ENCODE measurements at regions not wholly inside any gene's neighbourhood (a gene's known extent, or its start where the extent isn't known, plus 50 kb on each side); places are given as distances from the start of the nearest gene placed in this dataset.

DNA sequence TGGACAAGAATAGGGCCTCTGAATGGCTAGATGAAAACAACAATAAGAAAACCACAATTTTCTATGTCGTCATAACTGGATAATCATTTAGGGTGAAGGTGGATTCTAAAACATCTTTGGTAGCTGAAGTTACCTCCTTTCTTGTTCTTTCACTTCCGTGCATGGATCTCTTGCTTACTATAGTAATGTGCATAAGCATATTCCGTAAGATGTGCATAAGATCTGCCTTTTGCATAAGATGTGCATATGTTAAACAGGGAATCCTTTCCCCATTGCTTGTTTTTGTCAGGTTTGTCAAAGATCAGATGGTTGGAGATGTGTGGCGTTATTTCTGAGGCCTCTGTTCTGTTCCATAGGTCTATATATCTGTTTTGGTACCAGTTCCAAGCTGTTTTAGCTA lies 353.6 kb downstream of the MTX2 start:
- DNase-seq = no peak

DNA sequence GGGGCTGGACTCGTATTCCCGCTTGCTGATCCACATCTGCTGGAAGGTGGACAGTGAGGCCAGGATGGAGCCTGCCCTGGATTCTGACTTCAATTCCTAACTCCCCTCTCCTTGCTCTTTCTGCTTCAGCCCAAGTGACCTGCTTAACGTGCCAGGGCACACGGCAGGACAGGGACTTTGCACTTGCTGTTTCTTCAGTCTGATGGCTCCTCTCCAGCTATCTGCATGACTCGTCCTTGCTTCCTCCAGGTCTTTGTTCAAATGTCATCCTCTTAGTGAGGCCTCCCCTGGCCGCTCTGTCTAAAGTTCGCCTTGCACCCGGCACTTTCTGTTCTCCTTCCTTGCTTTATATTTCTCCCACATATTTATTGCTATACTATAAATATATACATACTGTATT lies 357.6 kb downstream of the MTX2 start:
- no peak for DNase-seq

DNA sequence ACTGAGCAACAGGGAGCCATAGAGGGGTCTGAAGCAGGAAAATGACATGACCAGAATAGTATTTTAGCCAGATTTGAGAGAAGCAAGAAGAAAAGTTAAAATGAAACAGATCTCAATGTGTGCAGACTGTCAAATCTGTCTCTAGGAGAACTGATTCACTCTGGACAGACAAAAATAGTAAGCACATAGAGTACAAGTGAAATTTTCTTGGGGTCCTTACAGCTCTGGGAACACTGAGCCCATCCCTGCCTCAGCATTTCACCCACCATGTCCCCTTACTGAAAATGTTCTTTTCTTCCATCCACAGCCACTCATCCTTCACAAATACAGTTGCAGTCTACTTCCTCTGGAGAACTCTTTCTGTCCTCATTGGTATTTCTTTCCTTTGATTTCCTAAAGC lies 359.2 kb downstream of the MTX2 start:
- DNase-seq = no peak

DNA sequence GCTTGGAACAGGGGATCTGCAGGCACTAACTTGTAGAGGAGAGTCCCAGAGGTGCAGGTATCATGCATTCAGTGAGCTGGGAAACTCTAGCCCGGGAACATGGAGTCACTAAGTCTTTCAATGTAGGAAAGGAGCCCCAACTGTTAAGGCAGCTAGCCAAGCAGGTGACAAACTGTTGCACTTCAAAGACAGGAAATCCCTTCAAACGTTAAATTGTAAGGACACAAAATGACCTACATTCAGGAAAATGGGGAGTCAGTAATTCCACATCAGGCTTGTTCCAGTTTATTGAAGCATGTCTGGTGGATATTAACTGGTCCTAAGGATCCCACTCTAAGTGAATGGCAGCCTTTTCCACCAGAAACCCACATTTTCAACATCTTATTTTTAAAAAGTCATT lies 364.5 kb downstream of the MTX2 start:
- DNase-seq = no peak

DNA sequence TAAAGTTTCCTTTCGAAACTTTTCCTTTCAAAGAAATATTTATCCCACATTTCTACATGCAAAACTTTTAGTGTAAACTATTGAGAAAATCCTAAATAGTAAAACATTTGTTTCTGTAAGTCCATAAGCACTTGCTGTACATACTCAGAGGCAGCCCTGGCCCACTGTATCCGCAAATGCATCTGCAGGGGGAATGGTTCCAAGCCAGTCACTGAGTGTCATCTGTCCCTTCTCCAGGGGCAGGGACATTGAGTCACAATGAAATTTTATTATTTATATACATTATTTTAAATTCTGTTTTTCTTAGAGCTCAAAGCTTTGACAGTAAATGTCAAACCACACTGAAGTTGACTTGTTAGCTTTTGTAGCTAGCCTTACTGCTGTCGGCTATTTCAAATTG lies 367.2 kb downstream of the MTX2 start:
- DNase-seq = no peak

DNA sequence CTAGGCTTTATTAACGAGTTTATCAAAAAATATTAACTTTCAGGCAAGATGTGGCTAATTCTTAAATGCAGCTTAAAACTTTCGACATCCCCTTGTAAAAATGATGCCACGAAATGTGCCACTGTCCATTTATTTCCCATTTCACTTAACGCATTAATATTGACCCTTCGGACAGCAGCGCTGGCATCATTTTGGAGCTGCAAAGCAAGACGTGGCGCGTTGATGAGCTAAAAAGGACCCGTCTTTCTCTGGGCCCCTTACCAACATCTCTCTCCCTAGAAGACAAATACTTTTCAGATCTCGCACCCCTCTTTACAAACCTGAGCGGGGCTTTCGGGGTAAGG lies 367.9 kb downstream of the MTX2 start:
- peak; percentile 28 for DNase-seq

DNA sequence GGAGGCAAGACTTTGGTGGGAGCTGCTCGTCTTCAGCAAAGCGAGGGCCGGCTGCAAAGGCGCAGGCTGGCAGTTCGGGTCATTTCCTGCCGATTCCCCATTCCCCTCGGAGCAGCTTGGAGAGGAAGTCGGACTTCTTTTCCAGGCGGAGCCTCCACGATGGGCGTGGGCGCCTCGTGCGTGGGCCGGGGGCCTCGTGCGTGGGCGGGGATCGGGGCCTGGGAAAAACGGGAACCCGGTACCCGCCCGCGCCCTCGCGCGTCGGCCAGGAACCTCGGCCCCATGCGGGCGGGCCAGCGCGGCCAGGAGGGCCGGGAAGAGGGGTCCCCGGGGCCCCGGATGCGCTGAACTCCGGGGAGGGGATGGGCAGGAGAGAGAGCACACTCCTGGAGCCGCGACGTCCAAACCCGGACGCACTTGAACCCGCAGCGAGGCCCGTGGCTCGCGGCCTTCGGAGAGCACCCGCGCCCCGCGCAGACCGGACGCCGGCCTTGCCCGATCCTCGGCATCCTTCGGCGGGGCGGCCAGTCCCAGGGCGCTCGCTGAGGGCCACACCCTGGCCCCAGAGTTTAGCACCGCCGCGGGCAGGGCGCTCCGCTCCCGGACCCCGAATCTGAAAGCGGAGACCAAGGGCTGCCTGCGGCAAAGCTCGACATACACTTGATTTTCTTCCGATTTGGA lies 368.4 kb downstream of the MTX2 start:
- DNase-seq = peak; percentile 28

DNA sequence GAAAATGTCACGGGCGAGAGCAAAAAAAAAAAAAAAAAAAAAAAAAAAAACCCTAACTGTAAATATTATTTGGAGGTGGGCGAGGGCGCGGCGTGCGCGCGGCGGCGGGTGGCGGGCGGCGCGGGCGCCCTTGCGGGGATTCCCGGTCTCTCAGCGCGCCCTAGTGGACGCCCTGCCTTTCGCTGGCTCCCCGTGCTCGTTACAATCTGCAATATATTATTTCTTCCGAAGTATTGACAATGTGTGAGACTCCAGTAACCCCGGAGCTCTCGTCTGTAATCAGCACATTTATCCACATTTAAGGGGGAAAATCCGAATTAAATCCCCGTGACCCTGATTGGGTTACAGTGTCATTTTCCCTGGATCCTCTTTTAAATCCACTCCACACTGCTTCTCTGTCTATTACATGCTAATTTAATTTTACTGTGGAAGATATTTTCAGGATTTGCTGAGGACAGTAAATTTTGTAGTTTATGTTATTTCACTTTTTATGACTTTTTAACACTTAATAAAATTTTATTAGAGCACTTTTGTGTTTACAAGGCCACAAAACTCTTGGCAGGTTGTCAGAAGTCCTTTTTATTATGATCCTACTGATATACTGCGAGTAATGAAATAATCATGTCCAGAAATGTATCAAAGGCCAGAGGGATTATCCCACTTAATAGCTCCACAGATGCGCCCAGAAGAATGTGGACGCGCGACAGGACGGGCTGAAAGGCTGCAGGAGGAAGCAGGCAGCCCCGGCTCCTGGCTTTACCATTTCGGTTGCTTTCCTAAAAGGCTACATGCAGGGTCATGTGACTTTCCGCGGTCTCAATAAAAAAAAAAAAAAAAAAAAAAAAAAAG lies 369.1 kb downstream of the MTX2 start:
- peak; percentile 37 for DNase-seq

DNA sequence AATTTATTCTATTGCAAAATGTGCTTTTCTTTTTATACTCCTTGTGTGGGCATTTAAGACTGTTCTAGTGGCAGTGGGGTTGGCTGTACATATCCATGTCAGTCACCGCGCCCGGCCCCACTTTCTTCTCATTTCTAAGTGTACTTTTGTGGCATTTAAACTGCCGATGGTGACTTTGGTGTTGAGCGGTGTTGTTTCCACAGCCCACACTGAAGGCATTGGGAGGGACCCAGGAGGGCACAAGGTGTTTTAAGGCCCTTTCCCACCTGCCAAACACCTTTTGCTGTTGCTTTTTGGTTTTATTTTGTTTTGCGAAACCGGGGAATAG lies 369.7 kb downstream of the MTX2 start:
- DNase-seq = no peak

DNA sequence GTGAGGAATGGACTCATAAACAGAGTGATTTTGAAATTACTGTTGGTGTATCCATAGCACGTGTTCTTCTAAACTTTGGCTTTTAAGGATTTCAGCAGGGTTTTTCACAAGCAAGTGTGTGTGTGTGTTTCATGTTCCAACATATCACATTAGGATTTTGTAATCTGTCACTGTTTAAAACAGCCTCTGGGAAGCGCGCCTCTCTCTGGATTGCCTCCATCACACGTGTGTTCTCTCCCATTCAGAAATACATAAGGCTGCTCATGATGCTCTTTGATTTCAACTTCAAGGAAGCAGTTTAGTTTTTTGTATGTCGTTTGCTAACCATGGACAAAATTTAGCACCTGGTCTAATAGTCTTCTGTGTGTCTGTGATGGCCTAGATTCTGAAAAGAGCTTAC lies 370.4 kb downstream of the MTX2 start:
- DNase-seq = no peak

DNA sequence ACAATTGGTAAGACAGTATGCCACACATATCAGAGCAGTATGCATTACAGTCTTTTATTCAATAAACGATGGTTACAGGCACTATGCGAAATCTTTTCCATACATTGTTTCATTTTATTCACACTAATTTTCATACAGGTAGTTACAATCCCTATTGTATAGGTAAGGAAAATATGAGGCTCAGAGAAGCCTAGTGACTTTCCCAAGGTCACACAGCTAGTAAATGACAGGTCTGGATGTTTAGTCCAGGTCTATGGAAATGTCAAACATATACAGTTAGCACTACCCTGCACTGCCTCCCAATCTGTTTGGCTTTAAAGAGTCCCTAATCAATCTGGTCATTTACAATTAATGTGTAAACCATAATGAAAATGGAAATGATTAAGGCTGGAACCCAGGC lies 372.2 kb downstream of the MTX2 start:
- no peak for DNase-seq

DNA sequence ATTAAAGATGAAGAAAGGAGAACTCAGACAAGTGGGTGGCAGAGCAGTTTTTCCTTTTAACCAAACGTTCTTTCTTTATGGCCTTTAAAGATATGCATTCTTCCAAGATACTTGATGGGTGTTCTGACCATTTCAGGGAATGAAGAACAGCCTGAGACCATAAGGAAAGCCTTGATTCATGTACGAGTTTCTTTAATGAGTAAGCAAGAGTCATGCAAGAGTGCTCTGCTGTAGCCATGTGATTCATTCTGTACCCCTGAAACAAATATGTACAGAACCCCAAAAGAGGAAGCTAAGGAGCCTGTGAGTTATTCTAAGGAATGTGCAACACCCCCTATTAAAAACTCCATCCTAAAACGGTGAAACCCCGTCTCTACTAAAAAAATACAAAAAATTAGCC lies 372.8 kb downstream of the MTX2 start:
- no peak for DNase-seq

DNA sequence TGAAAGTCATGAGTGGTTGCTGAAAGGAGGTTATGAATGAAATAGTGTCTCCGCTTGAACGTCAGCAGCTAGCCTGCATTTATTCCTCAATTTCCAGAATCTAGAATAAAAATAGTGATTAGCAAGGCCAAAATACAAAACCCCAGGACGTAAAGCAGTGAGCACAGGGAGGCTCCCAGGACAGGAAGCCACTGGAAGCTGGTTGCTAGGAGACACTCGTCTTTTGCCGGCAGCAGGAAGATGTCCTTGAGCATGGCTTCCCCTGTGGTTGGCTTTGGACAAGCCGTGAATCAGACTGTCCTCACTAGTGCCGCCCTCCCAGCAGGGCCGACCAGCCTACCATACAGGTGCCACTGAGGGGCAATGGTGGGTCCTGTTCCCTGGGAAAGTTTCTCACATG lies 374.4 kb downstream of the MTX2 start:
- peak; percentile 15 for DNase-seq

DNA sequence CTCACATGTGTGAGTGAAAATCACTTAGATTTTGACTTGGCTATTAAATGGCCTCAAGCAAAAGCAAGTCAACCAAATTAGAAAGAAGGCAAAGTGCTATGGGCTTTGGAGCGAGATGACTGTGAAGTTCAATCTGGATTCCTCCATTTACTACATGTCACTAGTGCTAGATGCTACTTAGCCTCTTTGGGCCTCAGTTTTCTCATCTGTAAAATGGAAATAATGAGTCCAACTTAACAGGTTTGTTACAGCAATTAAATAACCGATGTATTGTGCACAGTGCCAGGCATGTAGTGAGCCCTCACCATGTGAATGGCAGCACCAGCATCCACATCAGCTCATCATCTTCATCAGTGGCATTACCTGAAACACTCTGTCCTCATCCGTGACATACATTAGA lies 376.3 kb downstream of the MTX2 start:
- DNase-seq = no peak

DNA sequence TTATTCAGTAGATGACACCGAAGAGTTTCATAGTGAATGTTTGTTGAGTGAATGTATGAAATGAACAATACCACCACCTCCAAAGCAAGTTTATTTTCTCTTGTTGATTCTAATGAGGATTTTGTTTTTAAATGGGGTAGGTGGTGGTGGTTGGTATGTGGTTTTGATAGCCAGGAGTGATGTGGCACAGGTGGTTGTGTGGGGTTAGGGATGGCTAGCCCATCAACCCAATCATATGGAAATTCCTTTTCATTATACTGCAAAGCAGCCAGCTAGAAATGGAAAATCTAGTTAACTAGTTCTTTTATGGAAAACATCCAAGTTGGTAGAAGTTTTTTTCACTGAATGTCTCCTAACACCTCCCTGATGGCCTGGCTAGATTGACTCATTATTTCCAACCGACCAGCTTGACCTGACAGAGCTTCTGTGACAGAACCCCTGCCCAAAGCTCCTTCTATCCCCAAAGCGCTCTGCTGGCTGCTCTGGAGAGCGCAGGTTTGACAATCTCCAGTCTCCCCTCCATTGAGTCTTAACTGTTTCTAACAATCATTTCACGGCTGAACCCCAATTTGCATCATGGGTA lies 376.9 kb downstream of the MTX2 start:
- no peak for DNase-seq

DNA sequence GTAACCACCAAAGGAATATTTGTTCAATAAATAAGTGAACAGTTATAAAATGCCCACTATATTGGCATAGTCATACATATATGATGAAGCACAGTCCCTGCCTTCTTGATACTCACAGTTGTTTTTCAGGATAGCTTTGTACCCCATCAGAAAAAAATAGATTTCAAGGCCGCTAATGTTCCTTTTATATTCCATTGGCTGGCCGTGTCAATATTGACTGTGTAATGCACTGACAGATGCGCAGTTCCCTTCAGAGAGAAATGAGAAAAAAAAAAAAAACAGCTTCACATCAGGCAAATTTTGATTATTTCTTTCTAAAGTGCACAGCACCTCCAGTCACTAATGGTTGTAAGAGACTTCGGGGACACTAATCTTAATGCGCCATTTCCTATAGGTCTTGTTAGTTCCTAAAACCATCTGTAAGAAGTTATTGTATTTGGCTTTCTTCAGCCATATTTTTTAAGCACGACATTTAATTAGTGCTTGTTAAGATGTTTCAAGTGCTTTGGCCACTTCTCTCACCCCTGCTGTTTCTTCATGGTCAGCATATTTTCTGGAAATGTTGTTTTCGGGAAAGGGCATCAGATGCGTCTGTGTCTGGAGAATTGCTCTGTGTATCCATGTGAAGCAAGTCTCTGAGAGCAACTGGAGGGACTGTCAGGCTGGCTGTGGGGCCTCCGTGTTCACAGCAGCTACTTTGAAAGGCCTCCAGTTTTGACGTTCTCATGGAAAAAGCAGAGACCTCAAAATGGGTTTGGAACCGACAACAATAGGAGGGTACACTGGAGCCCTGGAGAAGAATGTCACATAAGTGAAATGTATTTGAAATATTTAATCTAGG lies 378.3 kb downstream of the MTX2 start:
- DNase-seq = peak; percentile 61

DNA sequence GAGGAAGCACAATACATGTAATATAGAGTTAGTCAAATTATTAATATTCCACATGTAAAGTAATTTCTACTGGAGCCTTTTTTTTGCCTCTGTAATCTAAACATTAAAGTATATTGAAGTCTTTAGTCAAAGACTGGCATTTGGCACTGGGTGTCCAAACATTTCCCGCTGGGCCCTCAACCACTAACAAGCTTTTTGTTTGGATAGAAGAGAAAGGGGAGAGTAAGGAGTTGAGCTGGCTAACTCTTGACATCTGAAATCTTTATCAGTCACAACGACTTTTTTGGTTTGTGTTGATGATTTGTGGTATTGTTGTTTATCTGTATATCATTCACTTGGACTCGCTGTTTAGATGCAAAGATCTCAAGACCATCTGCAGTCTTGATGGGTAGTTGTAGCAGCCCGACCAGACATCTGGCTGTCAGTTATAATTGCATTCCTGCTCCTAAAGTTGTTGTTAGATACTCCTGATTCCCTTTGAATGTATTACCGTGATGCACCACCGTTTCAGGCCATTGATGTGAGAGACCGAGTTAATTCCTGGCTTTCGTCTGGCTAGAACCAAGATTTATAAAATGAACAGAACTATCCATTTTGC lies 379.6 kb downstream of the MTX2 start:
- no peak for DNase-seq

DNA sequence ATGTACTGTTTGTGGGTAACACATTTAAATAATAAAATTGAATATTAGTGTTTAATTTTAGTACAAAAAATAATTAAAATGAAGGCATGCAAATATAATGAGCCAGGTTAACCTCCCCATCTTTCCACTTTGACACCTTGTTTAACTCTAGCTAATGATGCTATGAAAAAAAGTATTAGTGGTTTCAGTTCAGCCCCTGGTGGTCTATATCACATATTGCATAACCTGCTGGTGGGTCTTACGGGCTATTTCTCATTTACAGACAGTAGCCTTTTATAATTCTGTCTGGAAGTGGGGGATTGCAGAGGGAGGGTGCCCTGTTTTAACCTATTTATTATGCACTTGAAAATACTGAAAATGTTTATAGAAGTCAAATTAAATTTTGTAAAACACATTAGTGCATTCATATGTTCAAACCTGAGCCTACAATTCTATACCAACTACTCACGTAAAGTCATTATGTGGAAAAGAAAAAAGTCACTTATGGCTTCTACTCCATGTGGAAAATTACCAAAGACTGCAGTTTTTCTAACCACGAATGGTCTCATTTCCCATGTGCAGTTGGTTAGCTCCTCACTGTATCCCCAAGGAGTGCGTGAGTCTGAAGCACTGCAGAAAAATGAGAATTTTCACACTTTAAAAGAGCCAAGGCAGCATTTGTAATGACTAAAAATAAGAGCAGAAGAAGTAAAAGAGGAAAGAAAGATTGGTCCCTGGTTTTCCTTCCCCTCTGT lies 381.0 kb downstream of the MTX2 start:
- DNase-seq = no peak

DNA sequence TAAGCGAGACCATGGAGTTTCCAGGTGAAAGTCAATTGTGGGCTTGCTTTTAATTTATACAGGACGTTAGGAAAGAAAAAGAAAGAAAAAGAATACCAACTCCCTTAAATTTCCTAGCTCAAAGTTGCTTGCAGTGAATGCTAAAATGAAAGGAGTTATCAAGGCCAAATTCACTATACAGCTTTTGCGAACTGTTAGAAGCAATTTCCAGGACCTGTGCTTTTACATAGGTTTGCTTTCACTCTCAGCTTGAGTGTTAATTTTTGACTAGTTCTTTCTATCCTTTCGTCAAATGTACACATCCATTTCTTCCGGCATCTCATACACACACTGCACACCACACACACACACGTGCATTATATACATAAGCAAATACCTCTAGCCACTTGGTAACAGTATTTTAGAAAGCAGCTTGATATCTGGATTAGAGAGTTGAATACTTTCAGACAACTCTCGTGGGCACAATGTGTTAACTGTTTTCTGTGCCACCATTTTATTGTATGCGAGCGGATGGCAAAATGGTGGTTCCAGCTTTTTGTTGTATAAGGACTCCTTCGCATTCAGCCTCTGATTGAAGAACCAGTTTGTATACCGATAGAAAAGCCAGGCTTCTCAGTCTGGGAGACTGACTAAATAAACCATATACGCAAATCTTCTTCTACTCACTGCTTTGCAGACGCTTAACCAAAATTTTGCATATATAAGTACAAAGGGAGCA lies 381.8 kb downstream of the MTX2 start:
- DNase-seq = no peak

DNA sequence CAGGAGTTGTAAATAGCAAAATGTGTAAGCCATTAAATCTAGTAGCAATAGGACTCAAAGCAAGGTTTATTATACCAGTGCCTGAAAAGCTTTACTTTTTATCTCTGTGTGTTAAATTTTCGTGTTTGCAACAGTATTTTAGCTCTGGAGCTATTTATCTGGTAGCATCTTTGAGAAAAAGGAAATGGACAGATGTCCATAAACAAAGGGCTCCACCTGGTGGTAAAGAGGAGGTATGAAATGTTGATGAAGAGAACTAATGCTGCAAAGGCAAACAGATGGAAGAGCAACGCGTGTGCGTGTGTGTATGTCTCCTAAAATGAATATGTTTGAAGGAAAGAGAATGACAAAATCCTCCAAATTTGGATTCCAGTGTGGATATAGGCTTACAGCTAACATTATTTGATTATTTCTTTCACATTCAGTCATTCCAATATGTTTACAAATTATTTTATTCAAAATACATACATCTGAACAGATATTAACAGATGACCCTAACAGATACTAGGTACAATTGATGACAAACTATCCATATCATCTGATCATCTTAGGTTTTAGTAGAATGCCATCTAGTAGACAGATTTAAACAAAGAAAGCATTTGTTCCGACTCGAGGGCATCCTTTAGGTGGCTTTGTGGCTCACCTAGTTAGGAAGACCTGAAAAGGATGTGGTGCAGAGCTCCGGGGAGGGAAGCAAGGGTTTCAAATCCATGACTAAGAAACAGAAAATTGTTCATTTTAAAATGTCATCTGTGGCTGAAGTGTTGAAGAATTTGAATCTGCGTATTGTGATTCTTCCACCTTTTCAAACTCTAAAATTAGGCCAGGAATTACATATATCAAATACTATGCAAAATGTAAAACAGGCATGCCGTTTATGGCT lies 383.3 kb downstream of the MTX2 start:
- DNase-seq = peak; percentile 49
